ENCODE measurements at regions not wholly inside any gene's neighbourhood (a gene's known extent, or its start where the extent isn't known, plus 50 kb on each side); places are given as distances from the start of the nearest gene placed in this dataset.

GRCh38 chr2:220915092-220915623 lies 656.9 kb downstream of the EPHA4 start:
- in situ Hi-C loops (cut with MboI) = no loop called here
- ChIA-PET CTCF (ENCODE audit: low intra/inter-chr PET ratio) (no interaction called here), POLR2A (no interaction called here)
- no peaks in the 10 kb centered on the region for H3K36me3 ChIP-seq (ENCODE audit: control insufficient read depth, insufficient read depth, low read length)
- peaks cover 3% of the 10 kb centered on the region; the same call in 1 of the 2 replicates for H3K9me3 ChIP-seq (replicated peaks; ENCODE audit: control insufficient read depth, insufficient read depth, low read depth, low read length)
- H3K4me2 ChIP-seq (ENCODE audit: insufficient read depth, low read length) = no peak overlapping the region
- no peaks in the 10 kb centered on the region for H4K20me1 ChIP-seq (replicated peaks; ENCODE audit: control insufficient read depth, insufficient read depth, low read length)
- no peak for ATAC-seq
- no peak overlapping the region for H3K4me3 ChIP-seq
- DNase-seq (ENCODE audit: extremely low read depth in 1 of 4, low spot score in 3 of 4) = no peak
- no peak overlapping the region for H3K9ac ChIP-seq (ENCODE audit: insufficient read depth in 1 of 2, low read depth in 2 of 2, low read length in 2 of 2)
- no peaks in the 10 kb centered on the region for H3K79me2 ChIP-seq (ENCODE audit: control insufficient read depth, insufficient read depth, low read length)
- FAIRE-seq = no peak
- H3K27me3 ChIP-seq (ENCODE audit: control insufficient read depth in 2 of 2, insufficient read depth in 2 of 2, low read length in 2 of 2) = no peaks in the 10 kb centered on the region
- intact Hi-C loops (cut with micrococcal nuclease) = no loop called here
- no peak overlapping the region for H3K27ac ChIP-seq (ENCODE audit: extremely low read depth, low read depth, low read length)
- no peaks in the 10 kb centered on the region for H3K4me1 ChIP-seq (replicated peaks in 1 of 2; ENCODE audit: control insufficient read depth in 2 of 2, insufficient read depth in 2 of 2, low read length in 2 of 2)
- no peaks in the 10 kb centered on the region for H3K9me1 ChIP-seq (ENCODE audit: control insufficient read depth, insufficient read depth, low read length)
- no TSS peak for BruUV-seq (replicated peaks)
- 0% methylated on average over 2 of the region's 2 CpGs for WGBS (ENCODE audit: insufficient coverage, low coverage, missing lambda C conversion rate)
- H2AFZ ChIP-seq (ENCODE audit: low read depth, low read length) = no peak overlapping the region
- TF ChIP-seq ZNF583 (CRISPR knock-in tag; IDR thresholded peaks at IDR 0.05) = no peak
- no peak for TF ChIP-seq TFAP4 (CRISPR knock-in tag; IDR thresholded peaks at IDR 0.05; ENCODE audit: borderline replicate concordance)
- no peak for TF ChIP-seq ETV1 (tag; conservative IDR thresholded peaks at IDR 0.05; ENCODE audit: low read depth)
- TF ChIP-seq ZNF133 (CRISPR knock-in tag; IDR thresholded peaks at IDR 0.05) = no peak
- TF ChIP-seq NR2F6 (CRISPR knock-in tag; IDR thresholded peaks at IDR 0.05) = no peak
- no peak for TF ChIP-seq ZBTB17 (CRISPR knock-in tag; IDR thresholded peaks at IDR 0.05)
- no peak for TF ChIP-seq RCOR1 (IDR thresholded peaks at IDR 0.05; ENCODE audit: borderline replicate concordance in 1 of 2, low read depth in 2 of 2, low read length in 2 of 2)
- no peak for TF ChIP-seq MIER1 (IDR thresholded peaks at IDR 0.05; ENCODE audit: low read depth)
- TF ChIP-seq TFAM (CRISPR knock-in tag; conservative IDR thresholded peaks at IDR 0.05) = no peak
- no peak for TF ChIP-seq AFF1 (IDR thresholded peaks at IDR 0.05; ENCODE audit: low read depth in 1 of 2, partially characterized antibody in 2 of 2)
- no peak for TF ChIP-seq CREB3 (tag; conservative IDR thresholded peaks at IDR 0.05; ENCODE audit: low read depth)
- TF ChIP-seq BRD9 (IDR thresholded peaks at IDR 0.05; ENCODE audit: low read depth, partially characterized antibody) = no peak
- no peak for TF ChIP-seq CEBPZ (IDR thresholded peaks at IDR 0.05; ENCODE audit: borderline replicate concordance, low read depth, low read length)
- no peak for TF ChIP-seq TCF7 (IDR thresholded peaks at IDR 0.05; ENCODE audit: borderline replicate concordance)

All from K562 (cell line).